ENCODE measurements at regions not wholly inside any gene's neighbourhood (a gene's known extent, or its start where the extent isn't known, plus 50 kb on each side); places are given as distances from the start of the nearest gene placed in this dataset.

GRCh38 chr5:135635451-135635850 is 56.7 kb upstream of the CXCL14 start:
- Mint-ChIP-seq H3K27ac (no peak overlapping the region), H3K4me1 (no peaks in the 10 kb centered on the region; the same call in 2 of the 3 replicates), H3K36me3 (ENCODE audit: low read depth) (no peaks in the 10 kb centered on the region), H3K27me3 (ENCODE audit: insufficient read depth, low read depth, poor library complexity) (peaks cover 2% of the 10 kb centered on the region), H3K9me3 (no peaks in the 10 kb centered on the region), H3K4me3 (no peak overlapping the region)
- DNase-seq (ENCODE audit: low spot score) (no peak), ATAC-seq (no peak)
- Histone ChIP-seq H3F3A (replicated peaks; ENCODE audit: low read depth) (no peaks in the 10 kb centered on the region), H3K27me3 (ENCODE audit: insufficient read depth) (no peaks in the 10 kb centered on the region), H4K20me1 (replicated peaks; ENCODE audit: insufficient read depth) (no peaks in the 10 kb centered on the region), H3K4me3 (no peak overlapping the region), H3K27ac (ENCODE audit: low read depth) (no peak overlapping the region), H3K9me2 (ENCODE audit: insufficient read depth) (peaks cover 14% of the 10 kb centered on the region), H2AFZ (no peak overlapping the region), H3K79me2 (replicated peaks; ENCODE audit: insufficient read depth) (no peaks in the 10 kb centered on the region), H3K36me3 (ENCODE audit: insufficient read depth) (no peaks in the 10 kb centered on the region), H3K4me2 (no peak overlapping the region), H3K4me1 (ENCODE audit: insufficient read depth) (no peaks in the 10 kb centered on the region)
- TF ChIP-seq EZH2phosphoT487 (IDR thresholded peaks at IDR 0.05; ENCODE audit: unreplicated experiment) (no peak), NANOG (IDR thresholded peaks at IDR 0.05; ENCODE audit: borderline replicate concordance) (no peak), ZNF462 (CRISPR knock-in tag; IDR thresholded peaks at IDR 0.05) (no peak), POLR2AphosphoS5 (IDR thresholded peaks at IDR 0.05; ENCODE audit: low read depth) (no peak), ZNF331 (CRISPR knock-in tag; IDR thresholded peaks at IDR 0.05; ENCODE audit: low read depth) (no peak), ETS1 (IDR thresholded peaks at IDR 0.05) (no peak), EZH2 (IDR thresholded peaks at IDR 0.05; ENCODE audit: low read depth, unreplicated experiment) (no peak), JUNB (IDR thresholded peaks at IDR 0.05; ENCODE audit: unreplicated experiment) (no peak), CREB1 (CRISPR knock-in tag; IDR thresholded peaks at IDR 0.05; ENCODE audit: low read depth) (no peak)
